A673 (cell line): ENCODE measurements at regions not wholly inside any gene's neighbourhood (a gene's known extent, or its start where the extent isn't known, plus 50 kb on each side); places are given as distances from the start of the nearest gene placed in this dataset.

Experiments used
- BruUV-seq: library from RNA; stranded (reverse); fragments of 400-500 nt; replicated peaks from 2 replicates; lab custom pipeline; 2021; lab: Mats Ljungman, UMichigan
- CTCF ChIA-PET: fragments of 300-600 bp; sonication (Branson Sonifier 250); formaldehyde crosslinking; loops from one replicate; lab custom pipeline; 2022; ENCODE audit warnings: antibody characterized with exemption; lab: Charles Lee
- POLR2A ChIA-PET: fragments of 300-600 bp; sonication (Branson Sonifier 250); formaldehyde crosslinking; loops from one replicate; lab custom pipeline; 2022; ENCODE audit warnings: antibody characterized with exemption; ENCODE audit not compliant: low non-redundant PET; lab: Charles Lee
- DNase-seq: peaks from one replicate; pipeline ENCODE4 v3.0.0-alpha.2; 2015; ENCODE audit warnings: low spot score
- H3K27ac ChIP-seq: fragments of 200-600 bp; sonication (generic); 2 replicates; pipeline ENCODE4 v1.5.1; 2016; ENCODE audit warnings: mixed run types, low read depth, mild to moderate bottlenecking, mixed read lengths, antibody characterized with exemption, low read length; ENCODE audit not compliant: poor library complexity, severe bottlenecking
- H3K27me3 ChIP-seq: fragments of 200-600 bp; sonication (generic); replicated peaks from 2 replicates; pipeline ENCODE4 v1.6.1; 2017; ENCODE audit warnings: mixed run types, low read depth, mild to moderate bottlenecking, mixed read lengths, antibody characterized with exemption, low read length; ENCODE audit not compliant: insufficient read depth, poor library complexity
- H3K36me3 ChIP-seq: fragments of 200-600 bp; sonication (generic); 2 replicates; pipeline ENCODE4 v1.6.1; 2016; ENCODE audit warnings: mixed run types, mild to moderate bottlenecking, mixed read lengths, antibody characterized with exemption, low read length; ENCODE audit not compliant: insufficient read depth, poor library complexity, severe bottlenecking
- H3K4me1 ChIP-seq: fragments of 200-600 bp; sonication (generic); 2 replicates; pipeline ENCODE4 v1.6.1; 2017; ENCODE audit warnings: mixed run types, mild to moderate bottlenecking, mixed read lengths, antibody characterized with exemption, low read length; ENCODE audit not compliant: insufficient read depth, poor library complexity, severe bottlenecking
- H3K4me3 ChIP-seq: fragments of 200-600 bp; sonication (generic); 2 replicates; pipeline ENCODE4 v1.5.1; 2016; ENCODE audit warnings: low read depth, mixed run types, mild to moderate bottlenecking, mixed read lengths, low read length; ENCODE audit not compliant: poor library complexity, severe bottlenecking
- H3K9me3 ChIP-seq: fragments of 200-600 bp; sonication (generic); 2 replicates; pipeline ENCODE4 v1.6.1; 2016; ENCODE audit warnings: mixed run types, low read depth, mild to moderate bottlenecking, mixed read lengths, antibody characterized with exemption, low read length; ENCODE audit not compliant: poor library complexity, severe bottlenecking
- CTCF ChIP-seq: fragments of 300-800, 200-600 bp; sonication (generic); conservative IDR thresholded peaks from 2 replicates; pipeline ENCODE4 v1.5.1; 2017; ENCODE audit warnings: low read depth, mild to moderate bottlenecking, antibody characterized with exemption, low read length, moderate library complexity, mixed read lengths
- EZH2 ChIP-seq: fragments of 200-600 bp; sonication (generic); IDR thresholded peaks from 2 replicates; pipeline ENCODE4 v1.6.1; 2017; ENCODE audit warnings: borderline replicate concordance, low read depth, mild to moderate bottlenecking, mixed read lengths, antibody characterized with exemption, low read length; ENCODE audit not compliant: poor library complexity, severe bottlenecking
- intact Hi-C: fragments of 100-400 bp; cut with micrococcal nuclease; formaldehyde crosslinking; loops from one replicate; pipeline ENCODE4 v1.10.0; 2022; ENCODE audit not compliant: unreplicated experiment

GRCh38 chr11:13852481-13852880, 110.0 kb upstream of the SPON1 start:
- POLR2A ChIA-PET: no interaction called here
- BruUV-seq: no TSS peak
- no peaks in the 10 kb centered on the region for H3K4me1 ChIP-seq
- H3K36me3 ChIP-seq: no peaks in the 10 kb centered on the region
- CTCF ChIA-PET: no interaction called here
- no peak overlapping the region for H3K27ac ChIP-seq
- DNase-seq: no peak
- no peak overlapping the region for H3K4me3 ChIP-seq
- no peaks in the 10 kb centered on the region for H3K9me3 ChIP-seq
- no peak for TF ChIP-seq CTCF
- no peak for TF ChIP-seq EZH2
- peaks cover 25% of the 10 kb centered on the region for H3K27me3 ChIP-seq
- intact Hi-C loops: no loop called here

GRCh38 chr11:13857828-13858227, 104.7 kb upstream of the SPON1 start:
- no peaks in the 10 kb centered on the region for H3K36me3 ChIP-seq
- no TSS peak for BruUV-seq
- no peak overlapping the region for H3K27ac ChIP-seq
- ChIA-PET POLR2A (no interaction called here), CTCF (no interaction called here)
- intact Hi-C loops: no loop called here
- TF ChIP-seq EZH2 (no peak), CTCF (no peak)
- no peaks in the 10 kb centered on the region for H3K4me1 ChIP-seq
- H3K4me3 ChIP-seq: no peak overlapping the region
- no peak for DNase-seq
- H3K27me3 ChIP-seq: no peaks in the 10 kb centered on the region
- H3K9me3 ChIP-seq: no peaks in the 10 kb centered on the region

GRCh38 chr11:13859892-13860291, 102.6 kb upstream of the SPON1 start:
- ChIA-PET POLR2A (no interaction called here), CTCF (no interaction called here)
- H3K27me3 ChIP-seq: no peaks in the 10 kb centered on the region
- H3K4me1 ChIP-seq: no peaks in the 10 kb centered on the region
- no TSS peak for BruUV-seq
- no peak for DNase-seq
- no peaks in the 10 kb centered on the region for H3K9me3 ChIP-seq
- no peak overlapping the region for H3K27ac ChIP-seq
- no peaks in the 10 kb centered on the region for H3K36me3 ChIP-seq
- intact Hi-C loops: no loop called here
- no peak for TF ChIP-seq CTCF
- TF ChIP-seq EZH2: no peak
- no peak overlapping the region for H3K4me3 ChIP-seq
